Mesenchymal stem cell (in vitro differentiated cells and primary cell): ENCODE measurements at regions not wholly inside any gene's neighbourhood (a gene's known extent, or its start where the extent isn't known, plus 50 kb on each side); places are given as distances from the start of the nearest gene placed in this dataset.

Source experiments
- DNase-seq: peaks from one replicate; pipeline ENCODE4 v3.0.0-alpha.2; 2013
- H2AFZ ChIP-seq: one replicate; pipeline ENCODE4 v1.6.1; 2013; ENCODE audit warnings: low read depth, mild to moderate bottlenecking, control low read depth, inconsistent platforms, low read length, moderate library complexity
- H2AK5ac ChIP-seq: 2 replicates; pipeline ENCODE4 v1.6.1; 2013; ENCODE audit warnings: low read length, moderate library complexity, mild to moderate bottlenecking, inconsistent platforms; ENCODE audit not compliant: severe bottlenecking
- H2BK120ac ChIP-seq: one replicate; pipeline ENCODE4 v1.6.1; 2013; ENCODE audit warnings: low read depth, mild to moderate bottlenecking, inconsistent platforms, low read length, moderate library complexity
- H2BK12ac ChIP-seq, 2 experiments: one replicate each; pipeline ENCODE4 v1.6.1; 2013; ENCODE audit warnings: inconsistent platforms in 2 of 2, low read length in 2 of 2, mild to moderate bottlenecking in 2 of 2, moderate library complexity in 2 of 2, control low read depth in 1 of 2
- H2BK15ac ChIP-seq: one replicate; pipeline ENCODE4 v1.6.1; 2013; ENCODE audit warnings: mild to moderate bottlenecking, low read depth, inconsistent platforms; ENCODE audit not compliant: poor library complexity, severe bottlenecking
- H2BK5ac ChIP-seq: 2 replicates; pipeline ENCODE4 v1.6.1; 2013; ENCODE audit warnings: low read depth, mild to moderate bottlenecking, low read length, control low read depth, inconsistent platforms; ENCODE audit not compliant: poor library complexity, severe bottlenecking
- H3K14ac ChIP-seq, 2 experiments: one replicate each; pipeline ENCODE4 v1.6.1; 2013; ENCODE audit warnings: inconsistent platforms in 2 of 2, low read length in 2 of 2, control low read depth in 1 of 2, mild to moderate bottlenecking in 1 of 2, moderate library complexity in 1 of 2
- H3K18ac ChIP-seq, 2 experiments: one replicate each; pipeline ENCODE4 v1.6.1; 2013; ENCODE audit warnings: inconsistent platforms in 2 of 2, low read length in 2 of 2, control low read depth in 1 of 2, low read depth in 1 of 2, mild to moderate bottlenecking in 1 of 2
- H3K23ac ChIP-seq, 2 experiments: one replicate each; pipeline ENCODE4 v1.6.1; 2013; ENCODE audit warnings: inconsistent platforms in 2 of 2, low read length in 2 of 2, mild to moderate bottlenecking in 2 of 2, moderate library complexity in 2 of 2, control low read depth in 1 of 2
- H3K27ac ChIP-seq: 2 replicates; pipeline ENCODE4 v1.5.1; 2013; ENCODE audit warnings: mild to moderate bottlenecking, moderate library complexity, low read length, control low read depth, inconsistent platforms; ENCODE audit not compliant: poor library complexity, severe bottlenecking
- H3K27me3 ChIP-seq, 2 experiments: 2 replicates each; pipeline versions ENCODE4 v1.6.1 to v1.7.0; 2013; ENCODE audit warnings: low read length in 2 of 2, mild to moderate bottlenecking in 2 of 2, moderate library complexity in 2 of 2, control low read depth in 1 of 2, inconsistent platforms in 1 of 2; ENCODE audit not compliant: control insufficient read depth in 1 of 2, insufficient read depth in 1 of 2
- H3K36me3 ChIP-seq, 2 experiments: 2 replicates each; pipeline versions ENCODE4 v1.6.1 to v1.7.0; 2013; ENCODE audit warnings: low read length in 2 of 2, control low read depth in 1 of 2, inconsistent platforms in 1 of 2, low read depth in 1 of 2, mild to moderate bottlenecking in 1 of 2; ENCODE audit not compliant: insufficient read depth in 2 of 2, control insufficient read depth in 1 of 2
- H3K4ac ChIP-seq, 2 experiments: one replicate each; pipeline ENCODE4 v1.6.1; 2013; ENCODE audit warnings: inconsistent platforms in 2 of 2, low read length in 2 of 2, mild to moderate bottlenecking in 2 of 2, moderate library complexity in 2 of 2, control low read depth in 1 of 2, low read depth in 1 of 2
- H3K4me1 ChIP-seq: 2 replicates; pipeline ENCODE4 v1.6.1; 2013; ENCODE audit warnings: low read depth, low read length, control low read depth; ENCODE audit not compliant: control insufficient read depth, insufficient read depth
- H3K4me2 ChIP-seq: 2 replicates; pipeline ENCODE4 v1.6.1; 2013; ENCODE audit warnings: low read length, mild to moderate bottlenecking, inconsistent platforms; ENCODE audit not compliant: poor library complexity, severe bottlenecking
- H3K4me3 ChIP-seq, 2 experiments: 2 replicates each; pipeline versions ENCODE4 v1.5.1 to v1.7.0; 2013; ENCODE audit warnings: low read length in 2 of 2, mild to moderate bottlenecking in 2 of 2, control low read depth in 1 of 2, low read depth in 1 of 2; ENCODE audit not compliant: insufficient read depth in 1 of 2
- H3K79me1 ChIP-seq: replicated peaks from 2 replicates; pipeline ENCODE4 v1.6.1; 2013; ENCODE audit warnings: mild to moderate bottlenecking, control low read depth, low read length, inconsistent platforms; ENCODE audit not compliant: poor library complexity, severe bottlenecking
- H3K9ac ChIP-seq: 2 replicates; pipeline ENCODE4 v1.7.0; 2013; ENCODE audit warnings: mild to moderate bottlenecking, low read length, moderate library complexity
- H3K9me3 ChIP-seq: 2 replicates; pipeline ENCODE4 v1.7.0; 2013; ENCODE audit warnings: mild to moderate bottlenecking, low read length; ENCODE audit not compliant: control insufficient read depth
- H4K8ac ChIP-seq: one replicate; pipeline ENCODE4 v1.6.1; 2013; ENCODE audit warnings: inconsistent platforms, mild to moderate bottlenecking, low read length, moderate library complexity
- H4K91ac ChIP-seq: one replicate; pipeline ENCODE4 v1.6.1; 2013; ENCODE audit warnings: mild to moderate bottlenecking, low read length, inconsistent platforms
- WGBS: methylation state at CpG from one replicate; pipeline ENCODE4 v1.1.7; 2013; ENCODE audit warnings: mixed read lengths; 5-methylcytosine and 5-hydroxymethylcytosine counted together

DNA sequence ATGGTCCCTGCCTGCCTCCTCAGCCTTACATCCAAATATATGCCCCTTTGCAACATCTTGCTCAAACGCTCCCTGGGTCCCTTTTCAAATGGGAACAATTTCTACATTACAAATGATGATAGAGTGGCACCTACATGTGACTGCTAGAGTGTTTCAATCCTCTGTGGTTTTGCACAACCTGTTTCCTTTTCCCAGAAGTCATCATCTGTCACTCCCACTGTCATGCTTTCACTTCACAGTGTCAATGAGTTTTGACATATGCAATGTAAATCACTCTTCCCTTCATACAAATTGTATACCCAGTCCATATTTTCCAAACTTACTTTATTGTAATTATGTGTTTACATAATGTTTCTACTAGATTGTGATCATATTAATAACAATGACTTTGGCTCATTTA is 887.3 kb downstream of the TDRD15 start:
- H2BK15ac ChIP-seq = no peak overlapping the region
- H2BK12ac ChIP-seq = no peak overlapping the region
- no peak overlapping the region for H3K27ac ChIP-seq
- DNase-seq = no peak
- no peak overlapping the region for H3K18ac ChIP-seq
- H2BK5ac ChIP-seq = no peak overlapping the region
- no peak overlapping the region for H3K14ac ChIP-seq
- no peak overlapping the region for H4K91ac ChIP-seq
- H3K4me3 ChIP-seq = no peak overlapping the region
- WGBS = 50% methylated on average over 1 of the region's 1 CpG
- H3K9ac ChIP-seq = no peak overlapping the region
- H3K27me3 ChIP-seq = no peaks in the 10 kb centered on the region
- H2BK120ac ChIP-seq = no peak overlapping the region
- H3K36me3 ChIP-seq = no peaks in the 10 kb centered on the region
- no peaks in the 10 kb centered on the region for H3K9me3 ChIP-seq
- H3K23ac ChIP-seq = no peak overlapping the region
- H3K4me2 ChIP-seq = no peak overlapping the region
- H3K79me1 ChIP-seq = no peaks in the 10 kb centered on the region
- no peak overlapping the region for H4K8ac ChIP-seq
- no peaks in the 10 kb centered on the region for H3K4me1 ChIP-seq
- H2AK5ac ChIP-seq = no peak overlapping the region
- H3K4ac ChIP-seq = no peak overlapping the region
- H2AFZ ChIP-seq = no peak overlapping the region

GRCh38 chr2:22020091-22020742 is 896.4 kb downstream of the TDRD15 start:
- Histone ChIP-seq H4K8ac (no peak overlapping the region), H4K91ac (no peak overlapping the region), H3K9ac (no peak overlapping the region), H3K4me2 (no peak overlapping the region), H3K4ac (no peak overlapping the region), H3K27me3 (no peaks in the 10 kb centered on the region), H2AFZ (no peak overlapping the region), H3K23ac (no peak overlapping the region), H3K9me3 (no peaks in the 10 kb centered on the region), H3K4me3 (no peak overlapping the region), H2BK12ac (no peak overlapping the region), H2BK120ac (no peak overlapping the region), H3K18ac (no peak overlapping the region), H2AK5ac (no peak overlapping the region), H2BK5ac (no peak overlapping the region), H3K27ac (no peak overlapping the region), H3K79me1 (no peaks in the 10 kb centered on the region), H3K36me3 (no peaks in the 10 kb centered on the region), H3K14ac (no peak overlapping the region), H3K4me1 (no peaks in the 10 kb centered on the region), H2BK15ac (no peak overlapping the region)
- no peak for DNase-seq
- 73% methylated on average over 6 of the region's 6 CpGs for WGBS

DNA sequence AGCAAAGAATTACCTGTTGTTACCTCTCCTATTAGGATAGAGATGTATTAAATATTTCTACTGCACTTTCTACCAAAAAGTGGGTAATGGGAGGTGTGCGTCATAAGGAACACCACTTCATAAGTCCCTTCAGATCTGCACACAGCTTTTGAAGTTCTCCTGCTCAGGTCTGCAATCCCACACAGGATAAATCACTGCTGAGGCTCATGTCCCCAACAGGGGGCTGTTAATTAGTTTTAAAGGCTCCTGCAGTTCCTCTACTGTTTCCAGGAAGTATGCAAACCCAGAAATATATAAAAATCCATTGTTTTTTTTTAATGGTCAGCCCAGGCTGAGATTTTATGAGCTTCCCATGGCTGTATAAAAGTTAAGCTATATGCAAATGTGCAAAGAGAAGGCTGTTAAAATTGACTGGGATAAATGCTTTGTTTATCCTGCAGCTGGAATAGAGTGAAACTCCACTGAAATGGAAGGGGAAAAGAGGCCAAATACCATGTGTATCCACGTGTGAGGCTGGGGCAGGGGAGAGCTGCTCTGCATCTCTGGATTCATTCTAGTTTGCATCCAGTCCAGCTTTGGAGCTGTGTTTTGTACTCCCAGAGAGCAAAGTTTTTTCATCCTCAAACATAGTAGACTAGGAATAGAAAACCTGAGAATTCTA is 903.7 kb downstream of the TDRD15 start:
- H4K91ac ChIP-seq = no peak overlapping the region
- H3K9me3 ChIP-seq = no peaks in the 10 kb centered on the region
- no peak overlapping the region for H2AFZ ChIP-seq
- H3K4ac ChIP-seq = no peak overlapping the region
- no peak overlapping the region for H2BK120ac ChIP-seq
- no peak overlapping the region for H3K4me2 ChIP-seq
- no peak overlapping the region for H3K9ac ChIP-seq
- no peak overlapping the region for H3K27ac ChIP-seq
- no peak overlapping the region for H2BK12ac ChIP-seq
- WGBS = 47% methylated on average over 2 of the region's 2 CpGs
- no peaks in the 10 kb centered on the region for H3K36me3 ChIP-seq
- H2AK5ac ChIP-seq = no peak overlapping the region
- H3K14ac ChIP-seq = no peak overlapping the region
- DNase-seq = no peak
- H3K27me3 ChIP-seq = no peaks in the 10 kb centered on the region
- H3K4me3 ChIP-seq = no peak overlapping the region
- H2BK15ac ChIP-seq = no peak overlapping the region
- H3K79me1 ChIP-seq = no peaks in the 10 kb centered on the region
- no peak overlapping the region for H3K23ac ChIP-seq
- no peak overlapping the region for H4K8ac ChIP-seq
- no peak overlapping the region for H3K18ac ChIP-seq
- H2BK5ac ChIP-seq = no peak overlapping the region
- no peaks in the 10 kb centered on the region for H3K4me1 ChIP-seq

DNA sequence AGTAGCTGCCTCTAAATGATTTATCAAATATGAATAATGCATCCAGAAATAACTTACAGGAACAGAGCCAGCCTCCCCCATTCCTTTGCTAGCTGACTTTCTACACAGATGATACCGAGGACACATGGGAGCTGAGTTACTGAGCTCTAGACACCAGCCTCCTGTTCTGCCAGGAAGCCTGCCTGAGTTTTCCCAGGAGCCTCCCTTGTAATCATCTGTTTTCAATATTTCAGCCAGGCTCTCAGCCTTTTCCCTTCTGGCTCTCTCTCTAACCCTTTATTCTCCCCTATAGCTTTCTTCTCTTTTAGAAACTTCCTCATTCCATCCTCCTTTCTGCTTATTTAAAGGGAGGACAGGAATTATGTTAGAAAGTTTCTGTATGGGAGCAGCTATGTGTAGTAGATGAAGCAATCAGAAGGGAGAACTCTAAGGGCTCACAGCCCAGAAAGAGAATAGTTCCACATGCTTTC is 911.6 kb downstream of the TDRD15 start:
- H3K36me3 ChIP-seq = no peaks in the 10 kb centered on the region
- no peaks in the 10 kb centered on the region for H3K4me1 ChIP-seq
- no peaks in the 10 kb centered on the region for H3K9me3 ChIP-seq
- H2AK5ac ChIP-seq = no peak overlapping the region
- WGBS = 54% methylated on average over 1 of the region's 1 CpG
- no peak overlapping the region for H2BK120ac ChIP-seq
- H3K4me3 ChIP-seq = no peak overlapping the region
- H4K8ac ChIP-seq = no peak overlapping the region
- H2BK12ac ChIP-seq = no peak overlapping the region
- H2BK5ac ChIP-seq = no peak overlapping the region
- DNase-seq = no peak
- no peak overlapping the region for H2BK15ac ChIP-seq
- no peaks in the 10 kb centered on the region for H3K27me3 ChIP-seq
- H3K4me2 ChIP-seq = no peak overlapping the region
- no peak overlapping the region for H4K91ac ChIP-seq
- no peak overlapping the region for H3K27ac ChIP-seq
- H3K79me1 ChIP-seq = no peaks in the 10 kb centered on the region
- no peak overlapping the region for H3K18ac ChIP-seq
- no peak overlapping the region for H3K23ac ChIP-seq
- no peak overlapping the region for H2AFZ ChIP-seq
- no peak overlapping the region for H3K9ac ChIP-seq
- H3K4ac ChIP-seq = no peak overlapping the region
- no peak overlapping the region for H3K14ac ChIP-seq
